A549 (cell line): ENCODE measurements at regions not wholly inside any gene's neighbourhood (a gene's known extent, or its start where the extent isn't known, plus 50 kb on each side); places are given as distances from the start of the nearest gene placed in this dataset.

Experiments
- ATAC-seq, 2 experiments: fragments of 200-7000 bp in 1 of 2; fragments of >200 bp in 1 of 2; cut with Nextera tagmentation in 1 of 2; cut with Tn5 transposase in 1 of 2; 3 replicates each; pipeline versions ENCODE4 v1.8.0 to v1.9.1; 2018 to 2020; ENCODE audit warnings: mild to moderate bottlenecking in 1 of 2, moderate library complexity in 1 of 2
- CTCF ChIA-PET: fragments of 300-600 bp; sonication (Branson Sonifier 250); formaldehyde crosslinking; extraction: SDS; loops from one replicate; lab custom pipeline; 2021; ENCODE audit warnings: antibody characterized with exemption, inconsistent platforms; lab: Yijun Ruan, JAX
- POLR2A ChIA-PET: fragments of 350-600 bp; formaldehyde crosslinking; extraction: SDS; loops from one replicate; lab custom pipeline; 2021; ENCODE audit warnings: antibody characterized with exemption, inconsistent platforms; lab: Yijun Ruan, JAX
- DNase-seq, 2 experiments: peaks; one replicate each; pipeline versions ENCODE4 v3.0.0 to v3.0.0-alpha.2; 2011 to 2016; ENCODE audit warnings: low read depth in 1 of 2, low spot score in 1 of 2
- FAIRE-seq: peaks from 2 replicates; lab custom pipeline; 2011; peaks lifted over from hg19 to GRCh38; lab: Jason Lieb, UNC
- H3K27ac ChIP-seq, 2 experiments: fragments of >200 bp; sonication (Bioruptor Twin); formaldehyde crosslinking; 3 replicates each; pipeline ENCODE4 v1.5.1; 2016 to 2017
- H3K4me1 ChIP-seq: fragments of >200 bp; sonication (Bioruptor Twin); formaldehyde crosslinking; 3 replicates; pipeline ENCODE4 v1.6.1; 2016
- H3K4me2 ChIP-seq: fragments of >200 bp; sonication (Bioruptor Twin); formaldehyde crosslinking; 3 replicates; pipeline ENCODE4 v1.6.1; 2016
- H3K4me3 ChIP-seq: fragments of >200 bp; sonication (Bioruptor Twin); formaldehyde crosslinking; 3 replicates; pipeline ENCODE4 v1.5.1; 2016
- H3K9me3 ChIP-seq: fragments of >200 bp; sonication (Bioruptor Twin); formaldehyde crosslinking; 3 replicates; pipeline ENCODE4 v1.6.1; 2016
- BHLHE40 ChIP-seq: IDR thresholded peaks from 2 replicates; pipeline ENCODE4 v1.6.1; 2012; ENCODE audit warnings: low read depth, low read length, inconsistent platforms
- CBX2 ChIP-seq: fragments of 200-600 bp; sonication (generic); IDR thresholded peaks from 2 replicates; pipeline ENCODE4 v1.6.1; 2016; ENCODE audit warnings: low read depth, mild to moderate bottlenecking, borderline replicate concordance
- CBX8 ChIP-seq: fragments of 200-600 bp; sonication (generic); IDR thresholded peaks from 2 replicates; pipeline ENCODE4 v1.6.1; 2016
- CEBPB ChIP-seq, 2 experiments: fragments of >200 bp in 1 of 2; sonication (Bioruptor Twin) in 1 of 2; formaldehyde crosslinking in 1 of 2; IDR thresholded peaks; 2 replicates each; pipeline ENCODE4 v1.6.1; 2012 to 2016
- EHF ChIP-seq: fragments of 250-450 bp; sonication (Bioruptor Pico); IDR thresholded peaks from 2 replicates; pipeline ENCODE4 v1.5.0; 2020; ENCODE audit warnings: mild to moderate bottlenecking
- EHMT2 ChIP-seq: fragments of 200-600 bp; sonication (generic); IDR thresholded peaks from 2 replicates; pipeline ENCODE4 v1.6.1; 2016; ENCODE audit warnings: antibody characterized with exemption, low read depth, mild to moderate bottlenecking, moderate library complexity
- EP300 ChIP-seq, 2 experiments: fragments of >200 bp; sonication (Bioruptor Twin); formaldehyde crosslinking; IDR thresholded peaks; 2 replicates in 1 of 2; 3 replicates in 1 of 2; pipeline ENCODE4 v1.6.1; 2016 to 2017
- ESRRA ChIP-seq: fragments of 150-350 bp; IDR thresholded peaks from 2 replicates; pipeline ENCODE4 v1.6.1; 2014; ENCODE audit warnings: mild to moderate bottlenecking, low read length, borderline replicate concordance
- GATA3 ChIP-seq: IDR thresholded peaks from 2 replicates; pipeline ENCODE4 v1.6.1; 2012; ENCODE audit warnings: borderline replicate concordance
- HDAC2 ChIP-seq: fragments of 200-600 bp; sonication (generic); IDR thresholded peaks from 2 replicates; pipeline ENCODE4 v1.6.1; 2016
- HEYL ChIP-seq: fragments of 250-450 bp; sonication (Bioruptor Pico); IDR thresholded peaks from 2 replicates; pipeline ENCODE4 v1.8.0; 2021; ENCODE audit warnings: mild to moderate bottlenecking, moderate library complexity
- HOXA7 ChIP-seq: fragments of 250-450 bp; sonication (Bioruptor Pico); IDR thresholded peaks from 2 replicates; pipeline ENCODE4 v1.5.0; 2020; ENCODE audit warnings: mild to moderate bottlenecking, moderate library complexity
- HOXB13 ChIP-seq: fragments of 250-450 bp; sonication (Bioruptor Pico); IDR thresholded peaks from 2 replicates; pipeline ENCODE4 v1.5.0; 2020; ENCODE audit warnings: low read depth, mild to moderate bottlenecking, moderate library complexity
- KDM1A ChIP-seq: fragments of 200-600 bp; sonication (generic); IDR thresholded peaks from 2 replicates; pipeline ENCODE4 v1.6.1; 2016; ENCODE audit warnings: low read depth, mild to moderate bottlenecking
- MAZ ChIP-seq: fragments of 150-350 bp; IDR thresholded peaks from 2 replicates; pipeline ENCODE4 v1.6.1; 2014; ENCODE audit warnings: antibody characterized with exemption, low read depth, low read length, borderline replicate concordance
- NFE2L2 ChIP-seq: fragments of 150-350 bp; conservative IDR thresholded peaks from 2 replicates; pipeline ENCODE4 v1.6.1; 2014; ENCODE audit warnings: low read length
- NPAS2 ChIP-seq: fragments of 250-450 bp; sonication (Bioruptor Pico); IDR thresholded peaks from 2 replicates; pipeline ENCODE4 v1.8.0; 2022; ENCODE audit warnings: mild to moderate bottlenecking, moderate library complexity, borderline replicate concordance
- PHF8 ChIP-seq: fragments of 200-600 bp; sonication (generic); IDR thresholded peaks from 2 replicates; pipeline ENCODE4 v1.6.1; 2016; ENCODE audit warnings: low read depth, mild to moderate bottlenecking, antibody characterized with exemption, moderate library complexity, borderline replicate concordance
- POLR2A ChIP-seq: IDR thresholded peaks from 2 replicates; pipeline ENCODE4 v1.6.1; 2012; ENCODE audit warnings: mild to moderate bottlenecking, low read length
- POLR2AphosphoS2 ChIP-seq: conservative IDR thresholded peaks from 2 replicates; pipeline ENCODE4 v1.6.1; 2012; ENCODE audit warnings: low read length, improper control_type of control experiment, inconsistent platforms
- RAD21 ChIP-seq, 2 experiments: fragments of >200 bp in 1 of 2; sonication (Bioruptor Twin) in 1 of 2; formaldehyde crosslinking in 1 of 2; IDR thresholded peaks in 1 of 2; conservative IDR thresholded peaks in 1 of 2; 2 replicates in 1 of 2; 3 replicates in 1 of 2; pipeline ENCODE4 v1.6.1; 2012 to 2018; ENCODE audit warnings: inconsistent platforms in 1 of 2
- RARB ChIP-seq: fragments of 250-450 bp; sonication (Bioruptor Pico); IDR thresholded peaks from 2 replicates; pipeline ENCODE4 v1.8.0; 2021; ENCODE audit warnings: mild to moderate bottlenecking, moderate library complexity
- RNF2 ChIP-seq: fragments of 200-600 bp; sonication (generic); IDR thresholded peaks from 2 replicates; pipeline ENCODE4 v1.6.1; 2016; ENCODE audit warnings: low read depth, mild to moderate bottlenecking, antibody characterized with exemption, moderate library complexity, borderline replicate concordance
- SMC3 ChIP-seq: fragments of >200 bp; sonication (Bioruptor Twin); formaldehyde crosslinking; IDR thresholded peaks from 3 replicates; pipeline ENCODE4 v1.6.1; 2018; ENCODE audit warnings: inconsistent platforms
- SREBF2 ChIP-seq: fragments of 450-650 bp; IDR thresholded peaks from 2 replicates; pipeline ENCODE4 v1.6.1; 2014; ENCODE audit warnings: mild to moderate bottlenecking, moderate library complexity
- ZFP36 ChIP-seq: fragments of 450-650 bp; IDR thresholded peaks from 2 replicates; pipeline ENCODE4 v1.6.1; 2014; ENCODE audit warnings: borderline replicate concordance; ENCODE audit not compliant: partially characterized antibody
- ZSCAN20 ChIP-seq: fragments of 250-450 bp; sonication (Bioruptor Pico); IDR thresholded peaks from 2 replicates; pipeline ENCODE4 v1.8.0; 2022; ENCODE audit warnings: mild to moderate bottlenecking, moderate library complexity
- WGBS: methylation state at CpG from one replicate; pipeline ENCODE4 v1.1.6; 2017; ENCODE audit errors: missing lambda C conversion rate; 5-methylcytosine and 5-hydroxymethylcytosine counted together
- TF ChIP-seq, protein P1 (sequence below): fragments of 250-450 bp; sonication (Bioruptor Pico); IDR thresholded peaks from 2 replicates; pipeline ENCODE4 v1.5.0; 2021; ENCODE audit warnings: mild to moderate bottlenecking, moderate library complexity, borderline replicate concordance
- TF ChIP-seq, protein P2 (sequence below): fragments of 450-650 bp; IDR thresholded peaks from 2 replicates; pipeline ENCODE4 v1.6.1; 2014; ENCODE audit warnings: antibody characterized with exemption

- no peak for TF ChIP-seq HOXA7
- TF ChIP-seq, all 56 proteins: peak for 0
These were observed 433.1 kb upstream of the HS6ST1 start (continued) for GRCh38 chr2:128751746-128752145.

- Histone ChIP-seq H3K9me3 (no peaks in the 10 kb centered on the region), H3K4me1 (no peaks in the 10 kb centered on the region), H3K4me2 (no peak overlapping the region), H3K4me3 (no peak overlapping the region), H3K27ac (no peak overlapping the region)
- POLR2A ChIA-PET, result interaction anchor here (0.7 kb wide), 1 partner anchor 480 kb away, joined by 12 read pairs; no protein-coding TSS in a partner anchor
- TF ChIP-seq SMC3 (no peak), HOXA7 (no peak), RARB (CRISPR knock-in tag) (no peak), RNF2 (no peak), GATA3 (no peak), HOXB13 (CRISPR knock-in tag) (no peak), EP300 (IDR thresholded peaks at IDR 0.05) (no peak), POLR2AphosphoS2 (no peak), KDM1A (no peak)
- TF ChIP-seq, protein P1, sequence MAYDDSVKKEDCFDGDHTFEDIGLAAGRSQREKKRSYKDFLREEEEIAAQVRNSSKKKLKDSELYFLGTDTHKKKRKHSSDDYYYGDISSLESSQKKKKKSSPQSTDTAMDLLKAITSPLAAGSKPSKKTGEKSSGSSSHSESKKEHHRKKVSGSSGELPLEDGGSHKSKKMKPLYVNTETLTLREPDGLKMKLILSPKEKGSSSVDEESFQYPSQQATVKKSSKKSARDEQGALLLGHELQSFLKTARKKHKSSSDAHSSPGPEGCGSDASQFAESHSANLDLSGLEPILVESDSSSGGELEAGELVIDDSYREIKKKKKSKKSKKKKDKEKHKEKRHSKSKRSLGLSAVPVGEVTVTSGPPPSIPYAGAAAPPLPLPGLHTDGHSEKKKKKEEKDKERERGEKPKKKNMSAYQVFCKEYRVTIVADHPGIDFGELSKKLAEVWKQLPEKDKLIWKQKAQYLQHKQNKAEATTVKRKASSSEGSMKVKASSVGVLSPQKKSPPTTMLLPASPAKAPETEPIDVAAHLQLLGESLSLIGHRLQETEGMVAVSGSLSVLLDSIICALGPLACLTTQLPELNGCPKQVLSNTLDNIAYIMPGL, result no peak
- WGBS, result 52% methylated on average over 12 of the region's 12 CpGs
- DNase-seq (no peak), FAIRE-seq (no peak), ATAC-seq (no peak)
- CTCF ChIA-PET, result interaction anchor here (0.6 to 0.7 kb wide), 3 partner anchors 11 to 132 kb away, joined by 3 read pairs; no protein-coding TSS in a partner anchor
These were observed 434.1 kb upstream of the HS6ST1 start for GRCh38 chr2:128752691-128753263.

DNA sequence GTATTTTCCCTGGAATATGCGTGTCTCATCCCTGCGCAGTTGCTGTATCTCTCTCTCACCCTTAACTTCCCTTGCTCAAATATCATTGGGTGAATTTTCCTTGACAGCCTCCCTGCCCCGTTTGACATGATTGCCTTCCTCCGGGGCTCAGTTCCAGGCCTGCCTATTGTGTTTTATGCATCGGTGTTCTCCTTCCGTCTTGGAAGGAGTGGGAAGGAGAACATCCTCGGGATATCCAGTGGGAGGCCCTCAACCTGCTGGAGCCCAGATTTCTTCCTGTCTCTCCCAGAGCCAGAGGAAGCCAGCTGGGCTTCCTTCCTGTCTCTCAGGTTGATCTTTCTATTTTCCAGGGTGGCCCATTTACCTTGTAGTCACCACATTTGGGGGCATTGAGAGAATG is 434.7 kb upstream of the HS6ST1 start:
- ATAC-seq (no peak), DNase-seq (no peak), FAIRE-seq (no peak)
- H3K4me2 ChIP-seq, result no peak overlapping the region
- TF ChIP-seq HOXB13 (CRISPR knock-in tag) (no peak), MAZ (no peak), ESRRA (no peak), NPAS2 (no peak), HEYL (no peak), POLR2AphosphoS2 (no peak), BHLHE40 (no peak), NFE2L2 (no peak), RAD21 (conservative IDR thresholded peaks at IDR 0.05 in 1 of 2, IDR thresholded peaks at IDR 0.05 in 1 of 2) (no peak), HOXA7 (no peak), HDAC2 (no peak), PHF8 (no peak), CBX2 (no peak), ZSCAN20 (no peak)
- no peak overlapping the region for H3K27ac ChIP-seq
- H3K9me3 ChIP-seq, result no peaks in the 10 kb centered on the region
- CTCF ChIA-PET, result no interaction called here
- WGBS, result 66% methylated on average over 7 of the region's 7 CpGs
- POLR2A ChIA-PET, result no interaction called here
- H3K4me1 ChIP-seq, result no peaks in the 10 kb centered on the region
- H3K4me3 ChIP-seq, result no peak overlapping the region

DNA sequence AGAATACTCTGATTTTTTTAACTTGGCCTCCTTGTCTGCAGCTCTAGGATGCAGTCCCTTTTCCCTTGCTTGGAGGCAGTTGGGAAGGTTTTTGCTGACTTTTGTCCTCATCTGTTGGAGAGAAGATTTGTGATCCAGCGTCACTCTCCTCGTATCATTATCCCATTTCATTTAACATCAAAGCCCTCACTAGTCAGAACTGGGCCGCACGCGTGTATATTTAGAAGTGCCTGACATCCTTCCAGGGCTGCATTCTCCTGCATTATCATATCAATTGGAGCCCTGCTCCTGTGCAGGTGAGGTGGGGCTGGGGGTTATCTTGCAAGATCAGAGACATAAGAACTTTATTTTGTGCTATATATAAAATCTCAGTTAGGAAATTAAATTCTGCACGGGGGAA is 435.1 kb upstream of the HS6ST1 start:
- no peak for DNase-seq
- Histone ChIP-seq H3K4me3 (no peak overlapping the region), H3K4me2 (no peak overlapping the region), H3K27ac (no peak overlapping the region), H3K9me3 (no peaks in the 10 kb centered on the region), H3K4me1 (no peaks in the 10 kb centered on the region)
- no peak for ATAC-seq
- FAIRE-seq, result no peak
- TF ChIP-seq NPAS2, result no peak
- no peak for TF ChIP-seq EHMT2
- TF ChIP-seq EHF, result no peak
- TF ChIP-seq MAZ, result no peak
- no peak for TF ChIP-seq ZFP36
- no peak for TF ChIP-seq RNF2
- TF ChIP-seq SREBF2, result no peak
- TF ChIP-seq GATA3, result no peak
- TF ChIP-seq, protein P2, sequence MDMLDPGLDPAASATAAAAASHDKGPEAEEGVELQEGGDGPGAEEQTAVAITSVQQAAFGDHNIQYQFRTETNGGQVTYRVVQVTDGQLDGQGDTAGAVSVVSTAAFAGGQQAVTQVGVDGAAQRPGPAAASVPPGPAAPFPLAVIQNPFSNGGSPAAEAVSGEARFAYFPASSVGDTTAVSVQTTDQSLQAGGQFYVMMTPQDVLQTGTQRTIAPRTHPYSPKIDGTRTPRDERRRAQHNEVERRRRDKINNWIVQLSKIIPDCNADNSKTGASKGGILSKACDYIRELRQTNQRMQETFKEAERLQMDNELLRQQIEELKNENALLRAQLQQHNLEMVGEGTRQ, result no peak
- no peak for TF ChIP-seq HOXB13 (CRISPR knock-in tag)
- TF ChIP-seq CBX2, result no peak
- no peak for TF ChIP-seq CEBPB (IDR thresholded peaks at IDR 0.05)
- TF ChIP-seq, protein P1, result no peak
- TF ChIP-seq NFE2L2, result no peak
- TF ChIP-seq POLR2A, result no peak
- no peak for TF ChIP-seq CBX8
- ChIA-PET CTCF (no interaction called here), POLR2A (no interaction called here)
- 69% methylated on average over 6 of the region's 6 CpGs for WGBS
